GM19025 (cell line): ENCODE measurements at regions not wholly inside any gene's neighbourhood (a gene's known extent, or its start where the extent isn't known, plus 50 kb on each side); places are given as distances from the start of the nearest gene placed in this dataset.

Experiments
- ATAC-seq: cut with Tn5 transposase; IDR thresholded peaks from one replicate; pipeline ENCODE4 v1.9.1; 2021; ENCODE audit warnings: mild to moderate bottlenecking, low read depth, moderate library complexity; ENCODE audit not compliant: unreplicated experiment

GRCh38 chr6:23590498-23591126 is 535.4 kb upstream of the NRSN1 start:
- no peak for ATAC-seq

GRCh38 chr6:23591761-23592160 is 534.3 kb upstream of the NRSN1 start:
- ATAC-seq = no peak

GRCh38 chr6:23600118-23600517 is 525.9 kb upstream of the NRSN1 start:
- ATAC-seq = no peak

GRCh38 chr6:23601811-23602345 is 524.1 kb upstream of the NRSN1 start:
- ATAC-seq = no peak

- no peak for ATAC-seq
Observed at GRCh38 chr6:23608931-23609435, 517.0 kb upstream of the NRSN1 start.

GRCh38 chr6:23611776-23612381 is 514.1 kb upstream of the NRSN1 start:
- no peak for ATAC-seq

GRCh38 chr6:23618366-23618765 is 507.6 kb upstream of the NRSN1 start:
- no peak for ATAC-seq

- no peak for ATAC-seq
Observed at GRCh38 chr6:23620911-23621401, 505.1 kb upstream of the NRSN1 start.

- no peak for ATAC-seq
Observed at GRCh38 chr6:23630726-23631635, 495.0 kb upstream of the NRSN1 start.

GRCh38 chr6:23633996-23634395 is 492.0 kb upstream of the NRSN1 start:
- ATAC-seq = no peak

- ATAC-seq = no peak
Observed at GRCh38 chr6:23635150-23635549, 490.9 kb upstream of the NRSN1 start.

GRCh38 chr6:23637296-23637695 is 488.7 kb upstream of the NRSN1 start:
- ATAC-seq = no peak

GRCh38 chr6:23642849-23643248 is 483.2 kb upstream of the NRSN1 start:
- no peak for ATAC-seq

GRCh38 chr6:23647045-23647444 is 479.0 kb upstream of the NRSN1 start:
- ATAC-seq = no peak

GRCh38 chr6:23650676-23651075 is 475.3 kb upstream of the NRSN1 start:
- no peak for ATAC-seq

GRCh38 chr6:23654745-23655144 is 471.3 kb upstream of the NRSN1 start:
- ATAC-seq = no peak

- ATAC-seq = no peak
Observed at GRCh38 chr6:23655525-23655924, 470.5 kb upstream of the NRSN1 start.

GRCh38 chr6:23656255-23657194 is 469.5 kb upstream of the NRSN1 start:
- no peak for ATAC-seq

GRCh38 chr6:23659125-23659524 is 466.9 kb upstream of the NRSN1 start:
- no peak for ATAC-seq

GRCh38 chr6:23661549-23661948 is 464.5 kb upstream of the NRSN1 start:
- no peak for ATAC-seq
